ENCODE measurements at regions not wholly inside any gene's neighbourhood (a gene's known extent, or its start where the extent isn't known, plus 50 kb on each side); places are given as distances from the start of the nearest gene placed in this dataset.

- no peaks in the 10 kb centered on the region for H3K27me3 ChIP-seq
- H3K4me1 ChIP-seq, result peaks cover 0 to 12% (median 0%) of the 10 kb centered on the region in 4 donors
- H3K36me3 ChIP-seq, result no peaks in the 10 kb centered on the region
- DNase-seq (ENCODE audit: low spot score in 2 of 2), result no peak
- no peaks in the 10 kb centered on the region for H3K9me3 ChIP-seq
- H3K27ac ChIP-seq, result no peak overlapping the region
- WGBS, 2 donors, result 56 to 72% methylated on average over 2 of the region's 2 CpGs
- H3K4me3 ChIP-seq, result no peak overlapping the region
- TF ChIP-seq CTCF (IDR thresholded peaks at IDR 0.05), result no peak
- TF ChIP-seq EP300 (IDR thresholded peaks at IDR 0.05), result no peak
- no peak for TF ChIP-seq POLR2A (IDR thresholded peaks at IDR 0.05)
These were observed 399.8 kb downstream of the SLC6A15 start for GRCh38 chr12:84512751-84513150.

GRCh38 chr12:84508851-84509260 lies 403.7 kb downstream of the SLC6A15 start:
- no peak overlapping the region for H3K4me3 ChIP-seq
- peak overlapping the region in 2 of 4 donors; percentile 4 to 17 for H3K27ac ChIP-seq
- peaks cover 0 to 13% (median 0%) of the 10 kb centered on the region in 4 donors for H3K4me1 ChIP-seq
- no peak for DNase-seq (ENCODE audit: low spot score in 2 of 2)
- no peak for TF ChIP-seq CTCF (IDR thresholded peaks at IDR 0.05)
- no peak for TF ChIP-seq EP300 (IDR thresholded peaks at IDR 0.05)
- no peak for TF ChIP-seq POLR2A (IDR thresholded peaks at IDR 0.05)
- no peaks in the 10 kb centered on the region for H3K36me3 ChIP-seq
- H3K27me3 ChIP-seq, result no peaks in the 10 kb centered on the region
- H3K9me3 ChIP-seq, result no peaks in the 10 kb centered on the region
- WGBS, 2 donors, result 48 to 58% methylated on average over 2 of the region's 2 CpGs

GRCh38 chr12:84507956-84508850 lies 404.4 kb downstream of the SLC6A15 start:
- no peaks in the 10 kb centered on the region for H3K9me3 ChIP-seq
- H3K4me1 ChIP-seq, result peaks cover 0 to 13% (median 0%) of the 10 kb centered on the region in 4 donors
- no peaks in the 10 kb centered on the region for H3K36me3 ChIP-seq
- H3K27me3 ChIP-seq, result no peaks in the 10 kb centered on the region
- peak in 2 of 5 experiments; percentile 13 to 16 for TF ChIP-seq CTCF (IDR thresholded peaks at IDR 0.05)
- TF ChIP-seq POLR2A (IDR thresholded peaks at IDR 0.05), result no peak
- no peak for DNase-seq (ENCODE audit: low spot score in 2 of 2)
- H3K4me3 ChIP-seq, result no peak overlapping the region
- H3K27ac ChIP-seq, result peak overlapping the region in 2 of 4 donors; percentile 4 to 17
- WGBS, 2 donors, result 50 to 67% methylated on average over 6 of the region's 6 CpGs

- no peak overlapping the region for H3K27ac ChIP-seq
These were observed 406.3 kb downstream of the SLC6A15 start for GRCh38 chr12:84506282-84506681.

More at GRCh38 chr12:84506282-84506681, 406.3 kb downstream of the SLC6A15 start:
- Histone ChIP-seq H3K36me3 (no peaks in the 10 kb centered on the region), H3K27me3 (no peaks in the 10 kb centered on the region), H3K4me3 (no peak overlapping the region), H3K4me1 (peaks cover 0 to 13% (median 0%) of the 10 kb centered on the region in 4 donors), H3K9me3 (no peaks in the 10 kb centered on the region)
- 54 to 62% methylated on average over 5 of the region's 5 CpGs for WGBS, 2 donors
- no peak for DNase-seq (ENCODE audit: low spot score in 2 of 2)
- TF ChIP-seq POLR2A (IDR thresholded peaks at IDR 0.05) (no peak), CTCF (IDR thresholded peaks at IDR 0.05) (no peak), EP300 (IDR thresholded peaks at IDR 0.05) (no peak)
